Neural progenitor cell (in vitro differentiated cells): ENCODE measurements at regions not wholly inside any gene's neighbourhood (a gene's known extent, or its start where the extent isn't known, plus 50 kb on each side); places are given as distances from the start of the nearest gene placed in this dataset.

ENCODE experiments used
- DNase-seq: peaks from one replicate; pipeline ENCODE4 v3.0.0-alpha.2; 2016; ENCODE audit warnings: low spot score
- H2AFZ ChIP-seq: fragments of 200-600 bp; sonication (generic); replicated peaks from 2 replicates; pipeline ENCODE4 v1.6.1; 2016; ENCODE audit warnings: antibody characterized with exemption
- H3F3A ChIP-seq: fragments of 200-600 bp; sonication (generic); 2 replicates; pipeline ENCODE4 v1.6.1; 2016; ENCODE audit warnings: antibody characterized with exemption, low read depth
- H3K27ac ChIP-seq: fragments of 200-600 bp; sonication (generic); 2 replicates; pipeline ENCODE4 v1.5.1; 2016; ENCODE audit warnings: mild to moderate bottlenecking
- H3K27me3 ChIP-seq: fragments of 200-600 bp; sonication (generic); 2 replicates; pipeline ENCODE4 v1.6.1; 2016; ENCODE audit warnings: mild to moderate bottlenecking, moderate library complexity
- H3K36me3 ChIP-seq: fragments of 200-600 bp; sonication (generic); 2 replicates; pipeline ENCODE4 v1.5.1; 2016
- H3K4me1 ChIP-seq: fragments of 200-600 bp; sonication (generic); 2 replicates; pipeline ENCODE4 v1.6.1; 2016; ENCODE audit warnings: mixed run types
- H3K4me2 ChIP-seq: fragments of 200-600 bp; sonication (generic); 2 replicates; pipeline ENCODE4 v1.6.1; 2016
- H3K4me3 ChIP-seq: fragments of 200-600 bp; sonication (generic); 2 replicates; pipeline ENCODE4 v1.5.1; 2016
- H3K79me2 ChIP-seq: fragments of 200-600 bp; sonication (generic); 2 replicates; pipeline ENCODE4 v1.6.1; 2016; ENCODE audit warnings: low read depth
- H3K9ac ChIP-seq: fragments of 200-600 bp; sonication (generic); 2 replicates; pipeline ENCODE4 v1.6.1; 2016
- H3K9me3 ChIP-seq: fragments of 200-600 bp; sonication (generic); 2 replicates; pipeline ENCODE4 v1.5.1; 2016; ENCODE audit warnings: low read depth
- H4K20me1 ChIP-seq: fragments of 200-600 bp; sonication (generic); 2 replicates; pipeline ENCODE4 v1.6.1; 2016; ENCODE audit warnings: low read depth
- H3K27ac Mint-ChIP-seq: 3 replicates; pipeline ENCODE4 v1.8.0; 2021; ENCODE audit warnings: mixed read lengths
- H3K27me3 Mint-ChIP-seq: 2 replicates; pipeline ENCODE4 v1.8.0; 2022; ENCODE audit warnings: low read depth, mild to moderate bottlenecking, inconsistent platforms, moderate library complexity, mixed read lengths; ENCODE audit not compliant: insufficient read depth
- H3K36me3 Mint-ChIP-seq: 3 replicates; pipeline ENCODE4 v1.8.0; 2021; ENCODE audit warnings: mixed read lengths
- H3K4me1 Mint-ChIP-seq: 3 replicates; pipeline ENCODE4 v1.8.0; 2021; ENCODE audit warnings: mixed read lengths
- H3K4me3 Mint-ChIP-seq: 3 replicates; pipeline ENCODE4 v1.8.0; 2021; ENCODE audit warnings: mild to moderate bottlenecking, moderate library complexity, mixed read lengths
- H3K9me3 Mint-ChIP-seq: 3 replicates; pipeline ENCODE4 v1.8.0; 2020; ENCODE audit warnings: mixed read lengths
- EZH2 ChIP-seq: fragments of 200-600 bp; sonication (generic); IDR thresholded peaks from 2 replicates; pipeline ENCODE4 v1.6.1; 2017; ENCODE audit warnings: antibody characterized with exemption, mild to moderate bottlenecking, moderate library complexity
- EZH2phosphoT487 ChIP-seq: fragments of 200-600 bp; sonication (generic); IDR thresholded peaks from 2 replicates; pipeline ENCODE4 v1.6.1; 2017; ENCODE audit warnings: antibody characterized with exemption
- TF ChIP-seq, protein P1 (sequence below): fragments of 200-600 bp; sonication (generic); IDR thresholded peaks from 2 replicates; pipeline ENCODE4 v1.5.1; 2017; ENCODE audit warnings: antibody characterized with exemption, mild to moderate bottlenecking

DNA sequence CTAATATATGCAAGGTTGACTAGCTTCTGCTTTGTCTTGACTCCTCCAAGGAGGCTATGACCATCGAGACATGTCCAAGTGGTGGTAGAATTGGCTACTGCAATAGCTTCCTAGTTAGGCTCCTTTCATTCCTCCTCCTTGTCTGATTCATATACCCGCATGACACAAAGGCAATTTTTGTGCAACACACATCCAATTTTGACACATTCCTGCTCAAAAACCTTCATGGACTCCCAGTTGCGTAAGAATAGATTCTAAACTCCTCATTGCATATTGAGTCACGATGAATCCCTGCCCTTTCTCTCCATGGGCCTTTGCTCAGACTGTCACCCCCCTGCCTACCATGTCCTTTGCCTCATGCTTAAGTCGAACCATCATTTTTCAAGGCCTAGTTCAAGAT lies 344.5 kb downstream of the ACTL7B start:
- H3K4me3 Mint-ChIP-seq = no peak overlapping the region
- Histone ChIP-seq H3K9ac (no peak overlapping the region), H3K27me3 (no peaks in the 10 kb centered on the region), H2AFZ (no peak overlapping the region), H3K4me1 (no peaks in the 10 kb centered on the region), H3K4me2 (no peak overlapping the region), H3K36me3 (no peaks in the 10 kb centered on the region), H3F3A (no peaks in the 10 kb centered on the region), H3K79me2 (no peaks in the 10 kb centered on the region), H3K27ac (no peak overlapping the region), H3K4me3 (no peak overlapping the region), H3K9me3 (no peaks in the 10 kb centered on the region), H4K20me1 (no peaks in the 10 kb centered on the region)
- H3K4me1 Mint-ChIP-seq = no peaks in the 10 kb centered on the region
- no peak for TF ChIP-seq EZH2phosphoT487
- TF ChIP-seq, protein P1, sequence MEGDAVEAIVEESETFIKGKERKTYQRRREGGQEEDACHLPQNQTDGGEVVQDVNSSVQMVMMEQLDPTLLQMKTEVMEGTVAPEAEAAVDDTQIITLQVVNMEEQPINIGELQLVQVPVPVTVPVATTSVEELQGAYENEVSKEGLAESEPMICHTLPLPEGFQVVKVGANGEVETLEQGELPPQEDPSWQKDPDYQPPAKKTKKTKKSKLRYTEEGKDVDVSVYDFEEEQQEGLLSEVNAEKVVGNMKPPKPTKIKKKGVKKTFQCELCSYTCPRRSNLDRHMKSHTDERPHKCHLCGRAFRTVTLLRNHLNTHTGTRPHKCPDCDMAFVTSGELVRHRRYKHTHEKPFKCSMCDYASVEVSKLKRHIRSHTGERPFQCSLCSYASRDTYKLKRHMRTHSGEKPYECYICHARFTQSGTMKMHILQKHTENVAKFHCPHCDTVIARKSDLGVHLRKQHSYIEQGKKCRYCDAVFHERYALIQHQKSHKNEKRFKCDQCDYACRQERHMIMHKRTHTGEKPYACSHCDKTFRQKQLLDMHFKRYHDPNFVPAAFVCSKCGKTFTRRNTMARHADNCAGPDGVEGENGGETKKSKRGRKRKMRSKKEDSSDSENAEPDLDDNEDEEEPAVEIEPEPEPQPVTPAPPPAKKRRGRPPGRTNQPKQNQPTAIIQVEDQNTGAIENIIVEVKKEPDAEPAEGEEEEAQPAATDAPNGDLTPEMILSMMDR = no peak
- TF ChIP-seq EZH2 = no peak
- H3K27ac Mint-ChIP-seq = no peak overlapping the region
- no peaks in the 10 kb centered on the region for H3K36me3 Mint-ChIP-seq
- no peaks in the 10 kb centered on the region for H3K27me3 Mint-ChIP-seq
- no peak for DNase-seq
- H3K9me3 Mint-ChIP-seq = peaks cover 2% of the 10 kb centered on the region

- Histone ChIP-seq H3K27ac (no peak overlapping the region), H4K20me1 (no peaks in the 10 kb centered on the region), H3K4me1 (no peaks in the 10 kb centered on the region), H3K4me3 (no peak overlapping the region), H3F3A (no peaks in the 10 kb centered on the region), H3K79me2 (no peaks in the 10 kb centered on the region), H2AFZ (no peak overlapping the region), H3K36me3 (no peaks in the 10 kb centered on the region), H3K9me3 (no peaks in the 10 kb centered on the region), H3K27me3 (no peaks in the 10 kb centered on the region), H3K9ac (no peak overlapping the region), H3K4me2 (no peak overlapping the region)
- DNase-seq = no peak
- Mint-ChIP-seq H3K4me1 (peaks cover 3% of the 10 kb centered on the region), H3K4me3 (no peak overlapping the region), H3K27me3 (peaks cover 2% of the 10 kb centered on the region), H3K36me3 (peaks cover 3% of the 10 kb centered on the region), H3K27ac (no peak overlapping the region), H3K9me3 (peaks cover 20% of the 10 kb centered on the region)
- TF ChIP-seq, protein P1 = no peak
- TF ChIP-seq EZH2 (no peak), EZH2phosphoT487 (no peak)
Observed at GRCh38 chr9:108496846-108497245, 358.9 kb downstream of the ACTL7B start.

GRCh38 chr9:108489567-108489966 lies 366.2 kb downstream of the ACTL7B start:
- Histone ChIP-seq H3K36me3 (no peaks in the 10 kb centered on the region), H2AFZ (no peak overlapping the region), H3K79me2 (no peaks in the 10 kb centered on the region), H3K4me1 (no peaks in the 10 kb centered on the region), H3K4me3 (no peak overlapping the region), H3K9ac (no peak overlapping the region), H4K20me1 (no peaks in the 10 kb centered on the region), H3K4me2 (no peak overlapping the region), H3K27me3 (no peaks in the 10 kb centered on the region), H3K9me3 (no peaks in the 10 kb centered on the region), H3F3A (no peaks in the 10 kb centered on the region), H3K27ac (no peak overlapping the region)
- Mint-ChIP-seq H3K4me3 (no peak overlapping the region), H3K36me3 (no peaks in the 10 kb centered on the region), H3K27ac (no peak overlapping the region), H3K9me3 (no peaks in the 10 kb centered on the region), H3K4me1 (no peaks in the 10 kb centered on the region), H3K27me3 (peaks cover 3% of the 10 kb centered on the region)
- no peak for DNase-seq
- TF ChIP-seq, protein P1 = no peak
- TF ChIP-seq EZH2phosphoT487 (no peak), EZH2 (no peak)
